ENCODE measurements at regions not wholly inside any gene's neighbourhood (a gene's known extent, or its start where the extent isn't known, plus 50 kb on each side); places are given as distances from the start of the nearest gene placed in this dataset.

DNA sequence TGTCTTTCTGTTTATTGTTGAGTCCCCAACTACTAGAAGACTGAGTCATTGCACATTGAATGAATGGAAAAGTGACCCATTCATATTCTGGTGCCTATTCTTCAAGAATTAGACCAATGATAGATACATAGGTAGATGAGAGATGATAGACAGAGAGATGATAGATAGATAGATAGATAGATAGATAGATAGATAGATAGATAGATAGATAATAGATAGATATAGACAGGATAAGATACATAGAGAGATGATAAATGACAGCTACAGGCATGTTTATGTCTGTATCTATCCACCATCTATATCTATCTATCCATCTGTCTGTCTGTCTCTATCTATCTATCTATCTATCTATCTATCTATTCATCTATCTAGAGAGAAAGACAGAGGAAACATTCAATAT lies 170.3 kb upstream of the ARRDC4 start:
- no peak for TF ChIP-seq CTCF (IDR thresholded peaks at IDR 0.05; ENCODE audit: low read depth, low read length)
- ChIA-PET POLR2A (no interaction called here), CTCF (no interaction called here)

DNA sequence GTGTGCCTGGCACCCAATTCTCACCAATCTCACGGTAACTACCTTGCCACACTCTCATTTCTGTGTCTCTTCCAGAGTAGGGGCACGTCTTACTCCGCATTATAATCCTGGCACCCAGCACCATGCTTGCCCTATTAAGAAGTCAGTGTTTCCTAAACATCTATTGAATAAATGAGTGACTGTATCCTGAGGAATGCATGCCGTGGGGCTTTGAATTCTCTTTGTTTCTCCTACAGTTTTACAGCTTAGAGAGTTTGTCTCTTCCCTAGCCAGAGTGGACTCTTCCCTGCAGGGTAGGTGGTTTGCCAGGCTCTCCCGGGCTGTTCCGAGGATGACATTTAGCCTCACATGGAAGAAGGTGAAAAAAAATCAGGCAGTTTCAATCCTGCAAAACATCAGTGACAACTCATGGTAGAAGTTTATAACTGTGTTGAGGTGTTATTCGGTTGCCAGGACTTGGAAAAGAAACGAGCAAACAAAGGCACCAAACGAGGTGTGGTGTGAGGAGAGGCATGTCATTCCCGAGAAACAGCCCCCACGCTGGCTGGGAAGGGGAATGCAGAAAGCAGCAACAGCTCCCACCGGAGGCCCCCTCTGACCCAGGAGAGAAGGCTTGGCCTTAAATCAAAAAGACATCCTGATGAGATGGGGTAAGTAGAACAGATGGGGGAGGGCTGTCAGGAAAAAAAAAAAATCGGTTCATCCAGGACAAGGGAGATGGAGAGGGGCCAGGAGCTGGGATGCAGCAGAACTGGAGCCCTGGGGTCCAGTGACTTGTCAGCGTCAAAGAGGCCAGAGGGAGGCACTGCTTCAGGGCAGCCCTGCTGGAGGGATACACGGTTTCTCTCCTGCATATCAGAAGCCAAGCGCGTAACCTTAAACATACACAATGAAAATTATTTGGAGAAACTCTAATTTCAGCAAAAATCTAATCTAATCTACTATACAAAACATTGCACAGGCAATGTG lies 168.4 kb upstream of the ARRDC4 start:
- DNase-seq (ENCODE audit: low read depth, low spot score) = no peak
- Histone ChIP-seq H3K4me3 (ENCODE audit: low read depth, low read length) (no peak overlapping the region), H3K9me3 (ENCODE audit: control insufficient read depth, insufficient read depth, low read length) (peaks cover 46% of the 10 kb centered on the region), H3K27me3 (ENCODE audit: control insufficient read depth, insufficient read depth, low read length) (no peaks in the 10 kb centered on the region), H3K27ac (ENCODE audit: low read depth, low read length) (no peak overlapping the region)
- ChIA-PET CTCF (no interaction called here), POLR2A (no interaction called here)
- TF ChIP-seq CTCF (IDR thresholded peaks at IDR 0.05; ENCODE audit: low read depth, low read length) = no peak

More for the DNA sequence above, 170.3 kb upstream of the ARRDC4 start:
- H3K27me3 ChIP-seq (ENCODE audit: control insufficient read depth, insufficient read depth, low read length) = no peaks in the 10 kb centered on the region
- H3K9me3 ChIP-seq (ENCODE audit: control insufficient read depth, insufficient read depth, low read length) = peaks cover 37% of the 10 kb centered on the region
- no peak overlapping the region for H3K4me3 ChIP-seq (ENCODE audit: low read depth, low read length)
- H3K27ac ChIP-seq (ENCODE audit: low read depth, low read length) = no peak overlapping the region
- no peak for DNase-seq (ENCODE audit: low read depth, low spot score)

DNA sequence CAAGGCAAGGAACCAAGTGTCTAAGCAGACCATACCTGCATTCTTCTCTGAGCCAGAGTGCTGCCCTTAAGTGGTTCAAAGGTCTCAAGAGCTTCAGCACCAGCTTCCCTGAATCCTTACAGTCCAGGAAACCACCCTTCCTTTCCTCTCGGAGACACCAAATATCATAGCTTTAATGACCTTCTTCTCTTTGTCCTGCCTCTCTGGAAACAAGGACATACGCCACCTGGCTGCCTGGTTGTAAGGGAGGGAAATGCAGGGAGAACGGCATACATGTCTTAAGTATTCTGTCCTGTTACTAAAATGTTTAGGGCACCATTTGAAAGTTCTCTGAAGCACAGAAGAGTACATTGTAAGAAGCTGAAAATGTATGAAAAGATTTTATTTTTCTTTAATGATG lies 155.6 kb upstream of the ARRDC4 start:
- Histone ChIP-seq H3K4me3 (ENCODE audit: low read depth, low read length) (no peak overlapping the region), H3K27me3 (ENCODE audit: control insufficient read depth, insufficient read depth, low read length) (no peaks in the 10 kb centered on the region), H3K9me3 (ENCODE audit: control insufficient read depth, insufficient read depth, low read length) (peaks cover 33% of the 10 kb centered on the region), H3K27ac (ENCODE audit: low read depth, low read length) (no peak overlapping the region)
- ChIA-PET CTCF (no interaction called here), POLR2A (no interaction called here)
- no peak for TF ChIP-seq CTCF (IDR thresholded peaks at IDR 0.05; ENCODE audit: low read depth, low read length)
- no peak for DNase-seq (ENCODE audit: low read depth, low spot score)

GRCh38 chr15:97806766-97807165 lies 153.7 kb upstream of the ARRDC4 start:
- DNase-seq (ENCODE audit: low read depth, low spot score) = no peak
- ChIA-PET POLR2A (no interaction called here), CTCF (no interaction called here)
- Histone ChIP-seq H3K27ac (ENCODE audit: low read depth, low read length) (no peak overlapping the region), H3K4me3 (ENCODE audit: low read depth, low read length) (no peak overlapping the region), H3K27me3 (ENCODE audit: control insufficient read depth, insufficient read depth, low read length) (no peaks in the 10 kb centered on the region), H3K9me3 (ENCODE audit: control insufficient read depth, insufficient read depth, low read length) (peaks cover 38% of the 10 kb centered on the region)
- no peak for TF ChIP-seq CTCF (IDR thresholded peaks at IDR 0.05; ENCODE audit: low read depth, low read length)

DNA sequence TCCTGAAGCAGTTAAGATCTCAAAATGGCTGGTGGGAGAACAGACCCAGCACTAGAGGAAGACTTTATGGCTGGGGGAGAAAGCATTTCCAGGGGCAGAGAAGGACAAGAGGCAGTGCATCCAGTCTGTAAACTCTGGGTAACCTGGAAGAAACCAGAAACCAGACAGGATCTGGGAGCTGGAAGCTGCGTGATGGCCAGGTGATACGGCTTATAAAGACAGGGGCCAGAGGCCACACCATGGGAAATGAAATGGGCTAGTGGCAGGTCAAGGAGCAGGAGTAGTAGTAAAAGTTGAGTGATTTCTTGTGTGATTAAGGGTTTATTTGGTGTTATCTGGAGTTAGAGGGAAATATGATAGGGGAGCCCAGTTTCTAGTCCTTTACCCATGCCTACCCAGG lies 144.7 kb upstream of the ARRDC4 start:
- H3K27ac ChIP-seq (ENCODE audit: low read depth, low read length) = no peak overlapping the region
- ChIA-PET CTCF (no interaction called here), POLR2A (no interaction called here)
- no peak overlapping the region for H3K4me3 ChIP-seq (ENCODE audit: low read depth, low read length)
- no peaks in the 10 kb centered on the region for H3K27me3 ChIP-seq (ENCODE audit: control insufficient read depth, insufficient read depth, low read length)
- peaks cover 2% of the 10 kb centered on the region; the same call in 1 of the 2 replicates for H3K9me3 ChIP-seq (ENCODE audit: control insufficient read depth, insufficient read depth, low read length)
- DNase-seq (ENCODE audit: low read depth, low spot score) = no peak
- TF ChIP-seq CTCF (IDR thresholded peaks at IDR 0.05; ENCODE audit: low read depth, low read length) = no peak
